BE2C (cell line): ENCODE measurements at regions not wholly inside any gene's neighbourhood (a gene's known extent, or its start where the extent isn't known, plus 50 kb on each side); places are given as distances from the start of the nearest gene placed in this dataset.

Experiments used
- DNase-seq: peaks from one replicate; pipeline ENCODE4 v3.0.0-alpha.2; 2020
- H3K27me3 ChIP-seq: fragments of 250-450 bp; sonication (Bioruptor Pico); 2 replicates; pipeline ENCODE4 v1.5.1; 2020; ENCODE audit warnings: mild to moderate bottlenecking
- H3K36me3 ChIP-seq: fragments of 250-450 bp; sonication (Bioruptor Pico); 2 replicates; pipeline ENCODE4 v1.5.1; 2020; ENCODE audit warnings: mild to moderate bottlenecking
- H3K4me1 ChIP-seq: fragments of 250-450 bp; sonication (Bioruptor Pico); 2 replicates; pipeline ENCODE4 v1.5.1; 2020
- H3K4me3 ChIP-seq: 2 replicates; pipeline ENCODE4 v1.5.1; 2011; ENCODE audit warnings: low read depth, low read length
- H3K9me3 ChIP-seq: fragments of 250-450 bp; sonication (Bioruptor Pico); 2 replicates; pipeline ENCODE4 v1.5.1; 2020
- CTCF ChIP-seq: IDR thresholded peaks from 2 replicates; pipeline ENCODE4 v1.5.1; 2012; ENCODE audit warnings: mild to moderate bottlenecking, low read depth, low read length

- no peak for TF ChIP-seq CTCF
- Histone ChIP-seq H3K27me3 (peaks cover 10% of the 10 kb centered on the region), H3K4me1 (no peaks in the 10 kb centered on the region), H3K4me3 (no peak overlapping the region), H3K36me3 (no peaks in the 10 kb centered on the region), H3K9me3 (peaks cover 3% of the 10 kb centered on the region)
- DNase-seq, result no peak
Measured at GRCh38 chr20:24364482-24364881, 104.9 kb upstream of the SYNDIG1 start.

- no peak for DNase-seq
- Histone ChIP-seq H3K9me3 (peaks cover 3% of the 10 kb centered on the region), H3K36me3 (no peaks in the 10 kb centered on the region), H3K4me3 (no peak overlapping the region), H3K4me1 (no peaks in the 10 kb centered on the region), H3K27me3 (peaks cover 7% of the 10 kb centered on the region)
- TF ChIP-seq CTCF, result no peak
Measured at GRCh38 chr20:24363031-24363430, 106.4 kb upstream of the SYNDIG1 start.

- Histone ChIP-seq H3K36me3 (no peaks in the 10 kb centered on the region), H3K4me1 (no peaks in the 10 kb centered on the region), H3K9me3 (peaks cover 3% of the 10 kb centered on the region), H3K4me3 (no peak overlapping the region), H3K27me3 (peaks cover 3% of the 10 kb centered on the region; the same call in 1 of the 2 replicates)
- no peak for TF ChIP-seq CTCF
- DNase-seq, result no peak
Measured at GRCh38 chr20:24362080-24362479, 107.3 kb upstream of the SYNDIG1 start.

- H3K9me3 ChIP-seq, result peaks cover 3% of the 10 kb centered on the region
- H3K36me3 ChIP-seq, result no peaks in the 10 kb centered on the region
- no peak overlapping the region for H3K4me3 ChIP-seq
Measured at GRCh38 chr20:24361541-24361940, 107.9 kb upstream of the SYNDIG1 start.

GRCh38 chr20:24360531-24360930, 108.9 kb upstream of the SYNDIG1 start:
- Histone ChIP-seq H3K36me3 (no peaks in the 10 kb centered on the region), H3K9me3 (peaks cover 3% of the 10 kb centered on the region; the same call in 1 of the 2 replicates), H3K27me3 (no peaks in the 10 kb centered on the region), H3K4me3 (no peak overlapping the region), H3K4me1 (no peaks in the 10 kb centered on the region)
- no peak for DNase-seq
- TF ChIP-seq CTCF, result no peak

More at GRCh38 chr20:24361541-24361940, 107.9 kb upstream of the SYNDIG1 start:
- no peak for DNase-seq
- Histone ChIP-seq H3K27me3 (no peaks in the 10 kb centered on the region), H3K4me1 (no peaks in the 10 kb centered on the region)
- no peak for TF ChIP-seq CTCF

- H3K4me1 ChIP-seq, result no peaks in the 10 kb centered on the region
- H3K9me3 ChIP-seq, result peaks cover 3% of the 10 kb centered on the region; the same call in 1 of the 2 replicates
- H3K36me3 ChIP-seq, result no peaks in the 10 kb centered on the region
- no peak for TF ChIP-seq CTCF
- no peak overlapping the region for H3K4me3 ChIP-seq
- no peak for DNase-seq
- no peaks in the 10 kb centered on the region for H3K27me3 ChIP-seq
Measured at GRCh38 chr20:24359321-24360027, 110.0 kb upstream of the SYNDIG1 start.
